GM18498 (cell line): ENCODE measurements at regions not wholly inside any gene's neighbourhood (a gene's known extent, or its start where the extent isn't known, plus 50 kb on each side); places are given as distances from the start of the nearest gene placed in this dataset.

Experiments
- ATAC-seq: cut with Tn5 transposase; IDR thresholded peaks from one replicate; pipeline ENCODE4 v1.9.1; 2021; ENCODE audit warnings: mild to moderate bottlenecking, moderate library complexity; ENCODE audit not compliant: unreplicated experiment

DNA sequence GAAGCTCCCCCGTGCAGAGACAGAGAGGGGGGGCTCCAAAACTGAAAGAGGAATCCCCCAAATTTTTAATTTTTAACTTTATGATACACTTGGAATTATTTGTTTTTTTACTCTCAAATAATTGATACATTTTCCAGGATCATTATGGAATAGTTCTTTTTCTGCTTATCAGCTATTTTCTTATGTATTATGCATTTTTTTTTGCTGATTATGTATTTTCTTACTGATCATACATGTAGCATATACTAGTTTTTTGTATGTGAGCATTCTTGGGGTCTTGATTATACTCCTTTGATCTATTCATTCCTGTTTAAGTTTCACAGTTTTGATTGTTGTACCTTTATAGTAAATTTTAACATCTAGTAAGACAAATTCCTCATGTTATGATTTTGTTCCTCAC is 55.5 kb upstream of the LDHB start:
- ATAC-seq: no peak

DNA sequence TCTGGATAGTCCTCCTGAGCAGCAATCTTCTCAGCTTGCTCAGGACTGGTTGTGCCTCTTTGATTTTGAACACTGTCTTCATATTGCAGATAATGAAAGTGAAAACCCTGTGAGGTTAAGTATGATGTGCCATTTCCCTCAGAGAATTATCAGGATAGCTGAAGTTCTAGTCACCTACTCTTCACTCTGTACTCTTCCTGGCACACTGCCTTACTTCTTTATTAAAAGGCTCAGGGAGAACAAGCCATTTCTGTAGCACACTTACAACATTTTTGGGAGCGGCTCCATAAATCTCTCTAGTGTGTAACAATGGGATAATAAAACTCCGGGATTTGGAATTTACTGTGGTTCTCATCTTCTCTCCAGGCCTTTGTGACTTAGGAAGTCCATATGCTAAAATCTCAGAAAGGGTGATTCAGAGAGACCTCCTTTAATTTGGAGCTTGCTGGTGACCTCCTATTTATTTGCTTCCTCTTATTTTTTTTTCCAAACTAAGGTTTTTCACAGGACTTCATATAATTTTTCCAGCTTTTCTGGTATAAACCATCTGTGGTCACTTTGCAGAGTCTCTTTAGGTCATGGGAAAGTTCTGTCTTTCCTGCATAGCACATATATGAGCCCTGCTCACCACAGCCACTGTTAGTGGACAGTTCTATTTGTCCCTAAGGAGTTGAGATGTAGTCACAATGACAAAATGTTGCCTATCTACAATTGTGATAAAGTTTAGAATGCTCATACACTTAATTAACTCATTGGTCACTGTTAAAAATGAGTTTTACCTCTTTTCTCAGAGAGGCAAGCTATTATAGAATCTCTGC is 53.5 kb upstream of the LDHB start:
- peak; percentile 65 for ATAC-seq
